ENCODE measurements at regions not wholly inside any gene's neighbourhood (a gene's known extent, or its start where the extent isn't known, plus 50 kb on each side); places are given as distances from the start of the nearest gene placed in this dataset.

GRCh38 chr6:122220254-122220653 lies 179.2 kb upstream of the HSF2 start:
- Histone ChIP-seq H3K9me3 (no peaks in the 10 kb centered on the region), H3K27me3 (no peaks in the 10 kb centered on the region), H3K4me3 (no peak overlapping the region), H3K36me3 (no peaks in the 10 kb centered on the region), H3K4me1 (no peaks in the 10 kb centered on the region), H3K27ac (no peak overlapping the region)
- 90 to 94% methylated on average over 2 of the region's 2 CpGs for WGBS, 2 donors (ENCODE audit: low coverage in 1 of 2)
- TF ChIP-seq POLR2AphosphoS5 (IDR thresholded peaks at IDR 0.05) = no peak
- no peak for ATAC-seq

GRCh38 chr6:122222761-122223160 lies 176.7 kb upstream of the HSF2 start:
- Histone ChIP-seq H3K9me3 (no peaks in the 10 kb centered on the region), H3K36me3 (no peaks in the 10 kb centered on the region), H3K27me3 (no peaks in the 10 kb centered on the region), H3K4me1 (no peaks in the 10 kb centered on the region), H3K27ac (no peak overlapping the region), H3K4me3 (no peak overlapping the region)
- no peak for TF ChIP-seq EP300 (IDR thresholded peaks at IDR 0.05)
- TF ChIP-seq CTCF (IDR thresholded peaks at IDR 0.05) = no peak
- TF ChIP-seq POLR2AphosphoS5 (IDR thresholded peaks at IDR 0.05) = no peak
- no peak for TF ChIP-seq POLR2A (IDR thresholded peaks at IDR 0.05)
- 38 to 60% methylated on average over 1 to 3 of the region's 3 CpGs for WGBS, 2 donors (ENCODE audit: low coverage in 1 of 2)
- no peak for ATAC-seq

GRCh38 chr6:122223251-122223650 lies 176.2 kb upstream of the HSF2 start:
- H3K9me3 ChIP-seq = no peaks in the 10 kb centered on the region
- no peaks in the 10 kb centered on the region for H3K36me3 ChIP-seq
- 25% methylated on average over 1 of the region's 1 CpG; no CpG with 5 or more reads in 1 of the 2 donors for WGBS, 2 donors (ENCODE audit: low coverage in 1 of 2)
- H3K27me3 ChIP-seq = no peaks in the 10 kb centered on the region
- H3K4me1 ChIP-seq = no peaks in the 10 kb centered on the region
- no peak overlapping the region for H3K27ac ChIP-seq
- no peak for ATAC-seq
- TF ChIP-seq CTCF (IDR thresholded peaks at IDR 0.05) (no peak), EP300 (IDR thresholded peaks at IDR 0.05) (no peak), POLR2A (IDR thresholded peaks at IDR 0.05) (no peak), POLR2AphosphoS5 (IDR thresholded peaks at IDR 0.05) (no peak)
- H3K4me3 ChIP-seq = no peak overlapping the region

- no peak for ATAC-seq
- no peaks in the 10 kb centered on the region for H3K36me3 ChIP-seq
- H3K27ac ChIP-seq = no peak overlapping the region
- H3K9me3 ChIP-seq = peaks cover 0 to 17% (median 0%) of the 10 kb centered on the region in 3 donors
- TF ChIP-seq CTCF (IDR thresholded peaks at IDR 0.05) (no peak), POLR2AphosphoS5 (IDR thresholded peaks at IDR 0.05) (no peak), POLR2A (IDR thresholded peaks at IDR 0.05) (no peak), EP300 (IDR thresholded peaks at IDR 0.05) (no peak)
- H3K4me3 ChIP-seq = no peak overlapping the region
- peaks cover 0 to 10% (median 0%) of the 10 kb centered on the region in 3 donors for H3K4me1 ChIP-seq
- H3K27me3 ChIP-seq = no peaks in the 10 kb centered on the region
Observed at GRCh38 chr6:122238861-122239260, 160.6 kb upstream of the HSF2 start.

- TF ChIP-seq POLR2A (IDR thresholded peaks at IDR 0.05) (no peak), EP300 (IDR thresholded peaks at IDR 0.05) (no peak), POLR2AphosphoS5 (IDR thresholded peaks at IDR 0.05) (no peak), CTCF (IDR thresholded peaks at IDR 0.05) (no peak)
- ATAC-seq = no peak
- Histone ChIP-seq H3K9me3 (peaks cover 0 to 34% (median 0%) of the 10 kb centered on the region in 3 donors), H3K4me1 (no peaks in the 10 kb centered on the region), H3K27me3 (no peaks in the 10 kb centered on the region), H3K4me3 (no peak overlapping the region), H3K27ac (no peak overlapping the region), H3K36me3 (no peaks in the 10 kb centered on the region)
- 100% methylated on average over 1 of the region's 5 CpGs; no CpG with 5 or more reads in 1 of the 2 donors for WGBS, 2 donors (ENCODE audit: low coverage in 1 of 2)
Observed at GRCh38 chr6:122246906-122247658, 152.4 kb upstream of the HSF2 start.

All from gastroesophageal sphincter (tissue), 4 donors.